Neural progenitor cell (in vitro differentiated cells): ENCODE measurements at regions not wholly inside any gene's neighbourhood (a gene's known extent, or its start where the extent isn't known, plus 50 kb on each side); places are given as distances from the start of the nearest gene placed in this dataset.

Source experiments
- DNase-seq: peaks from one replicate; pipeline ENCODE4 v3.0.0-alpha.2; 2016; ENCODE audit warnings: low spot score
- H2AFZ ChIP-seq: fragments of 200-600 bp; sonication (generic); replicated peaks from 2 replicates; pipeline ENCODE4 v1.6.1; 2016; ENCODE audit warnings: antibody characterized with exemption
- H3F3A ChIP-seq: fragments of 200-600 bp; sonication (generic); 2 replicates; pipeline ENCODE4 v1.6.1; 2016; ENCODE audit warnings: antibody characterized with exemption, low read depth
- H3K27ac ChIP-seq: fragments of 200-600 bp; sonication (generic); 2 replicates; pipeline ENCODE4 v1.5.1; 2016; ENCODE audit warnings: mild to moderate bottlenecking
- H3K27me3 ChIP-seq: fragments of 200-600 bp; sonication (generic); 2 replicates; pipeline ENCODE4 v1.6.1; 2016; ENCODE audit warnings: mild to moderate bottlenecking, moderate library complexity
- H3K36me3 ChIP-seq: fragments of 200-600 bp; sonication (generic); 2 replicates; pipeline ENCODE4 v1.5.1; 2016
- H3K4me1 ChIP-seq: fragments of 200-600 bp; sonication (generic); 2 replicates; pipeline ENCODE4 v1.6.1; 2016; ENCODE audit warnings: mixed run types
- H3K4me2 ChIP-seq: fragments of 200-600 bp; sonication (generic); 2 replicates; pipeline ENCODE4 v1.6.1; 2016
- H3K4me3 ChIP-seq: fragments of 200-600 bp; sonication (generic); 2 replicates; pipeline ENCODE4 v1.5.1; 2016
- H3K79me2 ChIP-seq: fragments of 200-600 bp; sonication (generic); 2 replicates; pipeline ENCODE4 v1.6.1; 2016; ENCODE audit warnings: low read depth
- H3K9ac ChIP-seq: fragments of 200-600 bp; sonication (generic); 2 replicates; pipeline ENCODE4 v1.6.1; 2016
- H3K9me3 ChIP-seq: fragments of 200-600 bp; sonication (generic); 2 replicates; pipeline ENCODE4 v1.5.1; 2016; ENCODE audit warnings: low read depth
- H4K20me1 ChIP-seq: fragments of 200-600 bp; sonication (generic); 2 replicates; pipeline ENCODE4 v1.6.1; 2016; ENCODE audit warnings: low read depth
- H3K27ac Mint-ChIP-seq: 3 replicates; pipeline ENCODE4 v1.8.0; 2021; ENCODE audit warnings: mixed read lengths
- H3K27me3 Mint-ChIP-seq: 2 replicates; pipeline ENCODE4 v1.8.0; 2022; ENCODE audit warnings: low read depth, mild to moderate bottlenecking, inconsistent platforms, moderate library complexity, mixed read lengths; ENCODE audit not compliant: insufficient read depth
- H3K36me3 Mint-ChIP-seq: 3 replicates; pipeline ENCODE4 v1.8.0; 2021; ENCODE audit warnings: mixed read lengths
- H3K4me1 Mint-ChIP-seq: 3 replicates; pipeline ENCODE4 v1.8.0; 2021; ENCODE audit warnings: mixed read lengths
- H3K4me3 Mint-ChIP-seq: 3 replicates; pipeline ENCODE4 v1.8.0; 2021; ENCODE audit warnings: mild to moderate bottlenecking, moderate library complexity, mixed read lengths
- H3K9me3 Mint-ChIP-seq: 3 replicates; pipeline ENCODE4 v1.8.0; 2020; ENCODE audit warnings: mixed read lengths
- CTCF ChIP-seq: fragments of 200-600 bp; sonication (generic); IDR thresholded peaks from 2 replicates; pipeline ENCODE4 v1.5.1; 2017; ENCODE audit warnings: antibody characterized with exemption, mild to moderate bottlenecking
- EZH2 ChIP-seq: fragments of 200-600 bp; sonication (generic); IDR thresholded peaks from 2 replicates; pipeline ENCODE4 v1.6.1; 2017; ENCODE audit warnings: antibody characterized with exemption, mild to moderate bottlenecking, moderate library complexity
- EZH2phosphoT487 ChIP-seq: fragments of 200-600 bp; sonication (generic); IDR thresholded peaks from 2 replicates; pipeline ENCODE4 v1.6.1; 2017; ENCODE audit warnings: antibody characterized with exemption

GRCh38 chr2:138922973-138923563 is 142.9 kb upstream of the NXPH2 start:
- Histone ChIP-seq H2AFZ (no peak overlapping the region), H3K4me1 (no peaks in the 10 kb centered on the region)

DNA sequence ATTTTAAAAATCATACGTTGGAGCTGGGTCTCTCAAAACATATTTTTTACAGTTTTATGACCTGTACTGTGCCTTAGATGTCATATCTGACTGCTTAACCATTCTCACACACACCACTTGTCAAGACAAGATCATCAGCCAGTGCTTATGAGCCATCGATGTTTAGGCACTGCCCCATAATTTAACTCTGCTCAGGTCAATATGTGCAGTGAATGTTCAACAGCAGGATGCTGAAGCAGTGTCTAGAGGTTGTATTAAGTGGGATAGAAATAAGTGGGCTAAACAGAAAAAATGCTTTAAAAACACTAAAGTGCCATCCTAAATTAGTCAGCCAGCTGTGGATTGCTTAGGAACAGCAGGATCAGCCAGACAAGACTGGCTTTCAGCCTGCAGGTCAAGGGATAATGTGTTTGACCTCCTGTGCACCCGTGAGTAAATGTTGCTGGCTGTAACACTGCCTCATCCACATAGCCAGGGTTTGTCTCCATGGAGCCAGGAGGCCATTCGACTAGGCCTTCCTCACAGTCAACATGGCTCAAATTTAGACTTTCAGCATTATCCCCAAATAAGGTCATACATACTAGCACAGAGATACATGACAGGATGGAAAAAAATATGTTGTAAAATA is 139.0 kb upstream of the NXPH2 start:
- no peaks in the 10 kb centered on the region for H3K36me3 ChIP-seq
- TF ChIP-seq EZH2phosphoT487 (no peak), EZH2 (no peak), CTCF (no peak)
- H3K4me1 ChIP-seq = no peaks in the 10 kb centered on the region
- no peak overlapping the region for H2AFZ ChIP-seq
- no peaks in the 10 kb centered on the region for H4K20me1 ChIP-seq
- no peaks in the 10 kb centered on the region for H3K9me3 ChIP-seq
- H3K27me3 ChIP-seq = no peaks in the 10 kb centered on the region
- no peaks in the 10 kb centered on the region for H3K36me3 Mint-ChIP-seq
- H3K27me3 Mint-ChIP-seq = peaks cover 2% of the 10 kb centered on the region
- H3K27ac Mint-ChIP-seq = peak overlapping the region; percentile 74
- H3K27ac ChIP-seq = no peak overlapping the region
- H3K9ac ChIP-seq = no peak overlapping the region
- peaks cover 8% of the 10 kb centered on the region for H3K4me1 Mint-ChIP-seq
- no peaks in the 10 kb centered on the region for H3K9me3 Mint-ChIP-seq
- no peak overlapping the region for H3K4me3 Mint-ChIP-seq
- no peaks in the 10 kb centered on the region for H3K79me2 ChIP-seq
- H3F3A ChIP-seq = no peaks in the 10 kb centered on the region
- H3K4me2 ChIP-seq = no peak overlapping the region
- peak; percentile 21 for DNase-seq
- no peak overlapping the region for H3K4me3 ChIP-seq

More at GRCh38 chr2:138922973-138923563, 142.9 kb upstream of the NXPH2 start:
- H3K27ac Mint-ChIP-seq = no peak overlapping the region
- H3F3A ChIP-seq = no peaks in the 10 kb centered on the region
- no peak overlapping the region for H3K4me2 ChIP-seq
- no peaks in the 10 kb centered on the region for H3K9me3 ChIP-seq
- H3K4me3 ChIP-seq = no peak overlapping the region
- no peaks in the 10 kb centered on the region for H3K27me3 ChIP-seq
- no peak overlapping the region for H3K27ac ChIP-seq
- H3K27me3 Mint-ChIP-seq = peaks cover 2% of the 10 kb centered on the region
- H4K20me1 ChIP-seq = no peaks in the 10 kb centered on the region
- H3K79me2 ChIP-seq = no peaks in the 10 kb centered on the region
- peaks cover 8% of the 10 kb centered on the region for H3K4me1 Mint-ChIP-seq
- no peak overlapping the region for H3K9ac ChIP-seq
- TF ChIP-seq CTCF = peak; percentile 71
- no peak for TF ChIP-seq EZH2
- no peaks in the 10 kb centered on the region for H3K36me3 Mint-ChIP-seq
- H3K36me3 ChIP-seq = no peaks in the 10 kb centered on the region
- peak; percentile 26 for DNase-seq
- H3K4me3 Mint-ChIP-seq = no peak overlapping the region
- H3K9me3 Mint-ChIP-seq = no peaks in the 10 kb centered on the region

GRCh38 chr2:138910427-138910826 is 130.2 kb upstream of the NXPH2 start:
- Histone ChIP-seq H3K4me2 (no peak overlapping the region), H3K9ac (no peak overlapping the region), H3K27me3 (no peaks in the 10 kb centered on the region), H3F3A (no peaks in the 10 kb centered on the region), H3K79me2 (no peaks in the 10 kb centered on the region), H4K20me1 (no peaks in the 10 kb centered on the region), H3K4me1 (no peaks in the 10 kb centered on the region), H3K27ac (no peak overlapping the region), H2AFZ (no peak overlapping the region), H3K9me3 (no peaks in the 10 kb centered on the region), H3K36me3 (no peaks in the 10 kb centered on the region), H3K4me3 (no peak overlapping the region)
- H3K4me3 Mint-ChIP-seq = no peak overlapping the region
- no peak for DNase-seq
- no peaks in the 10 kb centered on the region for H3K4me1 Mint-ChIP-seq
- H3K36me3 Mint-ChIP-seq = no peaks in the 10 kb centered on the region
- TF ChIP-seq EZH2phosphoT487 = no peak
- TF ChIP-seq EZH2 = no peak
- no peak for TF ChIP-seq CTCF
- H3K27me3 Mint-ChIP-seq = no peaks in the 10 kb centered on the region
- H3K9me3 Mint-ChIP-seq = peaks cover 3% of the 10 kb centered on the region
- H3K27ac Mint-ChIP-seq = no peak overlapping the region
